Right lung (tissue), 2 donors: ENCODE measurements at regions not wholly inside any gene's neighbourhood (a gene's known extent, or its start where the extent isn't known, plus 50 kb on each side); places are given as distances from the start of the nearest gene placed in this dataset.

Experiments
- DNase-seq, 2 donors: peaks; one replicate each; pipeline ENCODE4 v3.0.0-alpha.2; 2013

GRCh38 chr5:66469684-66470083 is 126.5 kb upstream of the MAST4 start:
- no peak for DNase-seq

GRCh38 chr5:66472010-66472409 is 124.2 kb upstream of the MAST4 start:
- no peak for DNase-seq

- no peak for DNase-seq
These were observed 120.5 kb upstream of the MAST4 start for GRCh38 chr5:66475731-66476130.

GRCh38 chr5:66477596-66477995 is 118.6 kb upstream of the MAST4 start:
- no peak for DNase-seq

- DNase-seq = no peak
These were observed 101.8 kb upstream of the MAST4 start for GRCh38 chr5:66494437-66494836.

GRCh38 chr5:66498791-66499207 is 97.4 kb upstream of the MAST4 start:
- peak; percentile 19 to 24 for DNase-seq

GRCh38 chr5:66503203-66503789 is 92.9 kb upstream of the MAST4 start:
- no peak for DNase-seq

GRCh38 chr5:66507106-66507505 is 89.1 kb upstream of the MAST4 start:
- no peak for DNase-seq

- no peak for DNase-seq
These were observed 84.7 kb upstream of the MAST4 start for GRCh38 chr5:66511491-66511890.

GRCh38 chr5:66513130-66513529 is 83.1 kb upstream of the MAST4 start:
- DNase-seq = no peak

- no peak for DNase-seq
These were observed 81.0 kb upstream of the MAST4 start for GRCh38 chr5:66515209-66515608.

- DNase-seq = no peak
These were observed 79.6 kb upstream of the MAST4 start for GRCh38 chr5:66516550-66516949.

- no peak for DNase-seq
These were observed 78.8 kb upstream of the MAST4 start for GRCh38 chr5:66517351-66517750.

GRCh38 chr5:66518052-66518451 is 78.1 kb upstream of the MAST4 start:
- DNase-seq = no peak

GRCh38 chr5:66518753-66519152 is 77.4 kb upstream of the MAST4 start:
- DNase-seq = peak; percentile 27 to 29

- no peak for DNase-seq
These were observed 76.6 kb upstream of the MAST4 start for GRCh38 chr5:66519626-66520025.

GRCh38 chr5:66520854-66521253 is 75.3 kb upstream of the MAST4 start:
- no peak for DNase-seq

GRCh38 chr5:66527478-66528035 is 68.6 kb upstream of the MAST4 start:
- no peak for DNase-seq

GRCh38 chr5:66529182-66529581 is 67.0 kb upstream of the MAST4 start:
- DNase-seq = no peak

GRCh38 chr5:66529704-66530103 is 66.5 kb upstream of the MAST4 start:
- DNase-seq = no peak

- no peak for DNase-seq
These were observed 58.1 kb upstream of the MAST4 start for GRCh38 chr5:66538126-66538525.

- DNase-seq = no peak
These were observed 57.7 kb upstream of the MAST4 start for GRCh38 chr5:66538531-66538930.

GRCh38 chr5:66540078-66540477 is 56.1 kb upstream of the MAST4 start:
- no peak for DNase-seq

GRCh38 chr5:66542711-66543110 is 53.5 kb upstream of the MAST4 start:
- no peak for DNase-seq
